Type B pancreatic cell (in vitro differentiated cells): ENCODE measurements at regions not wholly inside any gene's neighbourhood (a gene's known extent, or its start where the extent isn't known, plus 50 kb on each side); places are given as distances from the start of the nearest gene placed in this dataset.
A peak's percentile ranks its signal among the peaks of the same experiment; 100 is the strongest.

Experiments used
- DNase-seq: peaks from one replicate; pipeline ENCODE4 v3.0.0; 2021; ENCODE audit warnings: mixed read lengths; ENCODE audit not compliant: unreplicated experiment; ENCODE audit errors: extremely low spot score
- H3K27ac Mint-ChIP-seq: 2 replicates; pipeline ENCODE4 v1.8.0; 2021; ENCODE audit warnings: mild to moderate bottlenecking, mixed read lengths
- H3K27me3 Mint-ChIP-seq: 2 replicates; pipeline ENCODE4 v1.8.0; 2021; ENCODE audit warnings: mixed read lengths
- H3K36me3 Mint-ChIP-seq: 2 replicates; pipeline ENCODE4 v1.8.0; 2021; ENCODE audit warnings: mixed read lengths
- H3K4me1 Mint-ChIP-seq: one replicate; pipeline ENCODE4 v1.8.0; 2021; ENCODE audit warnings: mixed read lengths; ENCODE audit not compliant: unreplicated experiment
- H3K4me3 Mint-ChIP-seq: 2 replicates; pipeline ENCODE4 v1.8.0; 2021; ENCODE audit warnings: mild to moderate bottlenecking, mixed read lengths
- H3K9me3 Mint-ChIP-seq: 2 replicates; pipeline ENCODE4 v1.8.0; 2021; ENCODE audit warnings: mixed read lengths
- CTCF ChIP-seq: fragments of 200-600 bp; sonication (generic); conservative IDR thresholded peaks from 2 replicates; pipeline ENCODE4 v1.5.0; 2021; ENCODE audit warnings: antibody characterized with exemption, mild to moderate bottlenecking

- Mint-ChIP-seq H3K4me1 (no peaks in the 10 kb centered on the region), H3K4me3 (no peak overlapping the region), H3K27ac (no peak overlapping the region), H3K27me3 (peaks cover 4% of the 10 kb centered on the region), H3K9me3 (no peaks in the 10 kb centered on the region), H3K36me3 (no peaks in the 10 kb centered on the region)
- no peak for TF ChIP-seq CTCF
- no peak for DNase-seq
Observed at GRCh38 chr18:21949326-21950015, 208.9 kb downstream of the MIB1 start.

- H3K9me3 Mint-ChIP-seq: peaks cover 4% of the 10 kb centered on the region
Observed at GRCh38 chr18:21955757-21956652, 213.4 kb upstream of the GATA6 start.

GRCh38 chr18:21958263-21958662, 211.1 kb upstream of the GATA6 start:
- H3K9me3 Mint-ChIP-seq: peaks cover 4% of the 10 kb centered on the region
- peaks cover 11% of the 10 kb centered on the region for H3K27me3 Mint-ChIP-seq
- no peak for TF ChIP-seq CTCF

More at GRCh38 chr18:21955757-21956652, 213.4 kb upstream of the GATA6 start:
- peak; percentile 95 for TF ChIP-seq CTCF
- DNase-seq: peak; percentile 79
- H3K36me3 Mint-ChIP-seq: peaks cover 3% of the 10 kb centered on the region
- H3K4me3 Mint-ChIP-seq: no peak overlapping the region
- no peaks in the 10 kb centered on the region for H3K4me1 Mint-ChIP-seq
- no peak overlapping the region for H3K27ac Mint-ChIP-seq
- peaks cover 7% of the 10 kb centered on the region for H3K27me3 Mint-ChIP-seq

GRCh38 chr18:21958707-21959450, 210.5 kb upstream of the GATA6 start:
- Mint-ChIP-seq H3K27ac (peak overlapping the region; percentile 54), H3K4me3 (no peak overlapping the region), H3K36me3 (peaks cover 3% of the 10 kb centered on the region), H3K4me1 (no peaks in the 10 kb centered on the region), H3K9me3 (peaks cover 4% of the 10 kb centered on the region), H3K27me3 (peaks cover 11% of the 10 kb centered on the region)
- no peak for TF ChIP-seq CTCF
- no peak for DNase-seq

More at GRCh38 chr18:21958263-21958662, 211.1 kb upstream of the GATA6 start:
- Mint-ChIP-seq H3K4me3 (no peak overlapping the region), H3K4me1 (no peaks in the 10 kb centered on the region), H3K36me3 (peaks cover 3% of the 10 kb centered on the region), H3K27ac (peak overlapping the region; percentile 54)
- DNase-seq: no peak

GRCh38 chr18:21960189-21960588, 209.2 kb upstream of the GATA6 start:
- peaks cover 15% of the 10 kb centered on the region for H3K27me3 Mint-ChIP-seq
- H3K36me3 Mint-ChIP-seq: peaks cover 3% of the 10 kb centered on the region
- H3K27ac Mint-ChIP-seq: peak overlapping the region; percentile 62
- DNase-seq: no peak
- peaks cover 4% of the 10 kb centered on the region for H3K9me3 Mint-ChIP-seq
- no peaks in the 10 kb centered on the region for H3K4me1 Mint-ChIP-seq
- no peak for TF ChIP-seq CTCF
- no peak overlapping the region for H3K4me3 Mint-ChIP-seq
